Activated CD8-positive, alpha-beta memory T cell treated with anti-CD3 and anti-CD28 coated beads for 36 hours (primary cell): ENCODE measurements at regions not wholly inside any gene's neighbourhood (a gene's known extent, or its start where the extent isn't known, plus 50 kb on each side); places are given as distances from the start of the nearest gene placed in this dataset.

Experiments
- CTCF ChIA-PET: fragments of 350-600 bp; sonication (Branson Sonifier 250); formaldehyde crosslinking; loops from one replicate; lab custom pipeline; 2021; ENCODE audit warnings: antibody characterized with exemption; lab: Charles Lee
- POLR2A ChIA-PET: fragments of 350-600 bp; sonication (Branson Sonifier 250); formaldehyde crosslinking; loops from one replicate; lab custom pipeline; 2021; ENCODE audit warnings: antibody characterized with exemption; lab: Charles Lee

DNA sequence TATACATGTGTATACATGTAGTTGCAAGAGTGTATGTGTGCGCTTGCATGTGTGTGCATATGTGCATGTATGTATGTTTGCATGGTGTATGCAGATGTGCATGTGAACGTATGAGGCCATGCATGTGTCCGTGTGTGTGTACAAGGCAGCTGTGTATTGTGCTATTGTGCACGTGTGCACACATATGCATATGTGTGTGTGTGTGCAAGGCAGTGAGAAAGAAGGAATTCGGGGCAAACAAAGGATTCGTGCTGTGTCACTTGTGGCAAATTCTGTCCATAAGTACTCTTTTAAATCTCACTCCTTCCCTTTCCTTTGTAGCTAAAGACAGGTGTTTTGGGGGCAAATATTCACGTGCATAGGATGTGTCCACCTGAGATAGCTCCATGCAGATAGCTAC is 227.1 kb downstream of the VRK1 start:
- CTCF ChIA-PET = no interaction called here
- POLR2A ChIA-PET = no interaction called here

DNA sequence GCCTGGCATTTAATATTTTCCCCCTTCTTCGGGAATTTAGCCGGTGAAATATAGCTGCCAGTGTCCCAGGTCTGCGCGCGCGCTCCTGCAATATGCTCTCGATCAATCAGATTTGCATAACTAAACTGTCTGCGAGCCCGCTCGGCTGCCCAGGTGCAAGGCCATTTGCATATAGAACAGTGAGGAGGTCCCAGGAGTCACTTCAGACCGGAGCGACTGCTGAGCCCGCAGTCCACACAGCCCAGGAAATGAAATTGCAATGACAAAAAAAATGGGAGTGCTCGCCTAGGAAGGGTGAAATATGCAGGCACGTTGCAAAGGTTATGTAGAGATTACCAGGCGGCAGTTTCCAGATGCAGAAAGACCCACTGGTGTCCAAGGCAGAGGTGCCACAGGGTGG is 228.5 kb downstream of the VRK1 start:
- ChIA-PET CTCF (no interaction called here), POLR2A (no interaction called here)

DNA sequence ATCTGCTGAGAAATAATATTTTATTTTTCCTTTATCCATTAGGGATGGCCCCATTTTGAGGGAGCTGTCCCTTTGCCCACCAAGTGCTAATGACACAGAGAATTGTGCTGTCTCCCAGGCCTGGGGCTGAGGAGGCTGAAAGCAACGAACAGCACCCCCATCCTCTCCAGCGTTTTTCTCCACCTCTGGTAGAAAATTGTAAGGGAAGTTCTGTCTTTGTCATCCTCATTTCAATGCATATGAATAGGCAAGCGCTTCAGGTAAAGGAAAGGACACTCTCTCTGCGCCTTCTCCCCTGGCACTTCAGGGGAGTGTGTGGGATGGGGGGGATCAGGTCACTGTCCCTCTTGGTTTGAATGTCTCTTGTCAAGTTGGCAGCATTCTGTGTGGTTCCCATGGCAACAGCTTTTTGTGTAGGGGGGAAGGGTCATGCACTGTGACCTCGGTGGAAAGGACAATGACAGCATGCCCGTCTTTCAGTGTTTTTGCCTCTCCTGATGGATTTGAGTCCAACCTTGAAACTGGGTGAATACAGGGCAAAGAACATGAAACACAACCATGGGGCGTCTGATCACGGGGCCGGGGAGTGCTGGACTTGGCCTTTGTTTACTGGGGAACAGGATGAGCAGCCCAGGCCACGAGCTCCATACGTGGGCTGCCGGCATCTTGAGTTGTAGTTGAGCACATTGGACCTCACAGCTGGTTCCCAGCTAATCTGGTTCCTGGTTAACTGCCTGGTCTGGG is 230.2 kb downstream of the VRK1 start:
- ChIA-PET CTCF (no interaction called here), POLR2A (no interaction called here)

DNA sequence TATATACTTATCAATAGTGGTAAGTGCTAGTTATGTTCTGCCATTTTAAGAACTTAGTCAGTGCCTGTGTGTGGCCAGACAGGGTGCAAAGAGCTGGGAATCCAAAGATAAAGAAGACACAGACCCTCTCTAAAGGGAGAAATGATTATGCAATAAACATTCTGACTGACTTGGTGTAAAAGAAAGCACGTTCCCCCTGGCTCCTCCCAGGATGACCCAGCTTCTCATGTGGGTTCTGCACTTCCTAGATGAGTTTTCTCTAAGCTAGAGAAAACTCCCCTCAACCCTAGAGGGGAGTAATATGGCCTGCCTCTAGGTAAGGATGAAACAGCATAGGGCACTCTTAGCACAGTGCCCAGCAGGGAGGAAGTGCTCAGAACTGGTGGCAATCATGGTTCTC is 231.2 kb downstream of the VRK1 start:
- POLR2A ChIA-PET = no interaction called here
- CTCF ChIA-PET = no interaction called here

DNA sequence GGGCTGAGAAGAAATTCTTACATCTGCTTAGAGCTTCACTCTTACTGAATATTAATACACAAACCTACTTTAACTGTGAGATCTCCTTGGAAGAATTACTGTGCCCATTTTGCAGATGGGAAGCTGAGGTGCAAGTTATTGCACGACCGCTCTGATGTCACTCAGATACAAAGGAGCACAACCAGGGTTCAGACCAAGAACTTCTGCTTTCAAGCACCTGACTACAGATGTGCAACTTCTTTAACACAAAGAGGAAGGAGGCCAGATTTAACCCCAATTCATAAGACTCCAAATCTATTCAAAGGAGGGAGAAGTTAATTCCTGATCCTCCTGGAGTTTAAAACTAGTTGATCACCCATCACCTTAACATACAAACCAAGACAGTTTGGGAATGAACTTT is 232.6 kb downstream of the VRK1 start:
- ChIA-PET POLR2A (interaction anchor here (0.6 kb wide), 1 partner anchor 1199 kb away, joined by 9 read pairs; no protein-coding TSS in a partner anchor), CTCF (no interaction called here)

DNA sequence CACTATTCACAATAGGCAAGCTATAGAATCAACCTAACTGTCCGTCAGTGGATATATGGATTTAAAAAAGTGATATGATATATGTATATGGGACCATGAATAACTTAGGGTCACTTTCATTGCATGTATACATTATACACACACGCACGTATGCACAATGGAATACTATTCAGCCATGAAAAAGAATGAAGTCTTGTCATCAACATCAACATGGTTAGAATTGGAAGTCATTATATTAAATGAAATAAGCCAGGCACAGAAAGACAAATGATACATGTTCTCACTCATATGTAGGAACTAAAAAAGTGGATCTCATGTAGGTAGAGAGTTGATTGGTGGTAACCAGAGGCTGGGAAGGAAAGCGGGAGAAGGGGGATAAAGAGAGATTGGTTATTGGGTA is 234.3 kb downstream of the VRK1 start:
- CTCF ChIA-PET = no interaction called here

DNA sequence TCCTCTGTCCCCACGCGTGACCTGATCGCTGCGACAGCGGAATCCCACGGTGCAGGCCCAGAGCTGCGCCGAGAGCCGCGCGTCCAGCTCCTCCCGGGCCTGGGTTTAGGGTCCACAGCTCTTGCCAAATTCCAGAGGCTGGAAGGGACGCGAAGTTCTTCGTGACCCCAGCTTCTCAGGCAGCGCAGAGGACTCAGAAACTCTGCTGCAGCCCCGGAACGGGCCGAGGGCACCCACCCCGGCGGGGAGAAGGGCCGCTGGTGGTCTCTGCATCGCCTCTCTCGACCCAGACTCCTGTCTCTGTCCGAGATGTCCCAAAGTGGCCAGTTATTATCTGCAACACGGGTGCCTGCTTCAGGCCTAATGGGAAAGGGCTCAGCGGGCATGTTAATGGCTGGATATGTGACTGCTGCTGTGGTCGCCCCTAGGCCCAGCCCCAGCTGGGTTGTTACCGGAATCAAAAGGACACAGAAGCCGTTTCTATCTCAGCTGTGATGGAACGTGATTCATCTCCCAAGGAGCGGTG is 236.4 kb downstream of the VRK1 start:
- CTCF ChIA-PET = no interaction called here
- POLR2A ChIA-PET = no interaction called here

More for the DNA sequence above, 234.3 kb downstream of the VRK1 start:
- POLR2A ChIA-PET = no interaction called here

DNA sequence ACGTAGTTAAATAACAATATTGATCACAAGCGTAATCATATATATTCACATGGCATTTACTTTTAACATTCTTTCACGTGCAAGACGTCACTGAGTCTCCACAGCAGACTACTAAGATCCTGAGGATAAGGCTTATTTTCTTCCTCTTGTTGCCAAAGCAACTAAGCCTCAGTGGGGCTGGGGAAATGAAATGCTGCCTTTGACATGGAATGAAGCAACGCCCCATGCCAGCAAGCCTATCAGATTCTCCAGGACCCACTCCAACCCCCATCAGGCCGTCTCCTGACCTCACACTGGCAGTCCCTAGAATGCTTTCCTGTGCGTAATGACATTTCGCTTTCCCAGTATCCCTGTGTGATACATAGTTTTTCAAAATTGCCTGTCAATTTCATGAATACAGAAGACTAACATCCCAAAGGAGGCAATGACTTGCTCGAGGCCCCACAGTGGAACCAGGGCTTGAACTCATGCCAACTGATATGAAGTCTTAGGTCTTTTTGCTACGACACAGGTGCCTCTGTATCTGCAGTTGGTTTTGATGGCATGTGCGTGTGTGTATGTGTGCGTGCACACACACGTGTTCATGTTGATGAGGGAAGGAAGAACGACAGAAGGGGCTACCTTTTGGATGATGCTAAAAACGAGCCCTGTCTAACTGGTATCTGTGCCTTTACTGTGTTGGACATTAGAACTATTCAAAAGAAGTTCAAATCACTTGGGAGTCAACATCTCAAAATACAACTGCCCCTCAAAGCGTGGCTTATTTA is 239.1 kb downstream of the VRK1 start:
- ChIA-PET POLR2A (no interaction called here), CTCF (no interaction called here)

DNA sequence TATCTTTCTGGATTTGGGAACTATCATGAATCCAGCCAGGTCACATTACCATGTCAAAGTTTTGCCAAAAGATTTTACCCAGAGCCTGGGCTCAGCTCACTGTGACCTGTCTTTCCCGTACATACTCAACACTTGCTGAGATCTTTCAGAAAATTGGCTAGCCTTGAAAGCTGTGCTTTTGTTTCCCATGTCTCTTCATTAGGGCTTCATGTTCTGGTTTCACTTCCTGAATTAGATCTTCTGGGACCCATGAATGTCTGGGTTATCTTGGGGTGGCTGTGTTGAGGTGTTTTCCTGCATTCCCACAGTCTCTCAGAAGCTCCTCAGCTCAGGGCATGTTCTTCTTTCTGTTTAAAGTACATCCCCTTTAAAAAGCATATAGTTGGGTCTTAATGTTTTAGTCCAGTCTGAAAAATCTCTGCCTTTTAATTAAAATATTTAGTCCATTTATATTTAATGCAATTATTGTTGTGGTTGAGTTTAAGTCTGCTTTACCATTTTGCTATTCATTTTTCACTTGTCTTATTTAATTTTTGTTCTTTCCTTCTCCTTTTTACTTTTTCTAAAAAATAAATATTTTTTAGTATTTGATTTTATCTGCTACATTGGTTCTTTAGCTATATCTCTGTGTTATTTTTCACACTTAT is 242.7 kb downstream of the VRK1 start:
- POLR2A ChIA-PET = no interaction called here
- CTCF ChIA-PET = no interaction called here

DNA sequence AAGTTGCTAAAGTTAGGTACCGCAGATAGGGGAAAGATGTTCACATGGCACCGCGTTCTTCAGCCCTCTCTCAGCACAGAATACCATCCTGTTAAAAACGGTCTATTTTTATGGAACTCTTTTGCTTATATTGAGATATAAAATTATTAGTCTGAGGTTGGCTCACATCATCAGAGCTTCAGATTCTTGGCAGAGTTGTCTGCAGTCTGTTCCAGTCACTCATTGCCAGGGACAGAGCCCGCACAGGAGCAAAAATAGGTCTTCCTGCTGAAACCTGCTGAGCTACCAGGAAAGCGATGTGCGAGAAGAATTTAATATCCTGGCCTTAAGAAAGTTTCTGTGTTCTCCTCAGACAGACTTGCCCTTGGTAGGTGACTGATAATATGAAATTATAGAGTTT is 249.8 kb downstream of the VRK1 start:
- POLR2A ChIA-PET = no interaction called here
- CTCF ChIA-PET = no interaction called here

DNA sequence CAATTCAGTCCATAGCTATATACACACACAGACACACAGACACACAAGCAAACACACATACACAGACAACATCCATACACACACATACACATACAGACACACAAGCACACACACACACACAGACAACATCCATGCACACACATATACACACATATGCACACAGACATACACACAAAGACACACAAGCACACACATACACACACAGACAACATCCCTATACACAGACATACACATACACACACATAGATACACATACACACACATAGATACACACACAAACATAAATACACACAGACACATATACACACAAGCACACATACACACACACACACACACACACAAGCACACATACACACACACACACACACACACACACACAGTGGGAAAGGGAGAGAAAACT is 254.8 kb downstream of the VRK1 start:
- CTCF ChIA-PET = no interaction called here

DNA sequence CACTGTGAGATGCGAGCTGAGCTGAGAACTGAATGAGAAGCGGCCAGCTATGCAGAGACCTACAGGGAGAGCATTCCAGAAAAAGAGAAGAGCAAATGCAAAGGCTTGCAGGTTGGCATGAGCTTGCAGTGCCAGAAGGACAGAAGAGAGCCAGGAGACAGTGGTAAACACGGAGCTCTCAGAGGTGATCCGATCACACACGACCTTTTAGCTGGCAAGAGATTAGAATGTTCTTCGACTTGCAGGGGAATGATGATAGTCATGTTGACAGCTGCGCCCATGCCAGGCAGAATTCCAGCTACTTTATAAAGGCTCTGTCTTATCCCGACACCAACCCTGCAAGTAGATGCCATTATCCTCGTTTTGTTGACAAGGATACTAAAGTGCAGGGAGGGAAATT is 256.8 kb downstream of the VRK1 start:
- CTCF ChIA-PET = no interaction called here
- POLR2A ChIA-PET = no interaction called here

More for the DNA sequence above, 254.8 kb downstream of the VRK1 start:
- POLR2A ChIA-PET = no interaction called here

DNA sequence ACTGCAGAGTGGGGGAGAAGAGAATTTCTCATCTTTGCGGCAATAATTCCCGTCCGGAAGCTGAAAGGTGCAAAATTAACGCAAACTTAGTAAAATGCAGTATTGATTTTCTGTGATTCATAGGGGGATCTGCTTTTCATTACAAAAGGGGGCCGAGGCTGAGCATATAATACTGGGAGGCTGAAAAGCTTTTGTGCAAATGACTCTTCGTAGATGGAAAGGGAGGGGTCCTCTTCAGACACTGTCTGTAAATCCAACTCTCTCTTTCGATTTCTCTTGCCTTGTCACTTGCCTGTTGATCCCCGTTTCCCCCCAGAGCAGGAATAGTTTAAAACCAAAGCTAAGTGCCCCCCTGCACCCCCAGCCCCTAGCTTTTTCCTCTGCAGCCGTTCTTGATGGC is 258.2 kb downstream of the VRK1 start:
- ChIA-PET POLR2A (no interaction called here), CTCF (interaction anchor here (0.6 to 1.1 kb wide), 2 partner anchors 35 to 40 kb away, joined by 3 to 6 read pairs; no protein-coding TSS in a partner anchor)

DNA sequence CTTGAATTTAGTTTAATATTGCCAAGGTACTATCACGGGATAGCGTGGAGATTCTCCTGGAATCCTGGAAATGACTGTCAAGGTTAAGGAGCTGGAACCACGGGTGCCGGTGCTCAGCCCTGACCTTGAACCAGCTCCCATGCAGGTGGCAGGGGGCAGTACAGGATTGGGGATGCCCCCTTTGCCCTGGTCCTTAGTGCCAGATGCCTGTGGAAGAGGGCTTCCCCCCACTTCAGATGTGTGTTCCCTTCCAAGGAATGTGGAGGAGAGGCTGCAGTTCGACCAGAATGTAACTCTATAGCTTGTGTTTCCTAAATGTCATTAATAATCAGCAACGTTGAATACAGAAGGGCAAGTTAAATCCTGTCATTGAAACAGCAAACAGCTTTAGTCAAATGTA is 258.9 kb downstream of the VRK1 start:
- CTCF ChIA-PET = interaction anchor here (0.6 to 1.1 kb wide), 4 partner anchors 13 to 922 kb away, joined by 3 to 6 read pairs (median 3); no protein-coding TSS in a partner anchor
- POLR2A ChIA-PET = no interaction called here

DNA sequence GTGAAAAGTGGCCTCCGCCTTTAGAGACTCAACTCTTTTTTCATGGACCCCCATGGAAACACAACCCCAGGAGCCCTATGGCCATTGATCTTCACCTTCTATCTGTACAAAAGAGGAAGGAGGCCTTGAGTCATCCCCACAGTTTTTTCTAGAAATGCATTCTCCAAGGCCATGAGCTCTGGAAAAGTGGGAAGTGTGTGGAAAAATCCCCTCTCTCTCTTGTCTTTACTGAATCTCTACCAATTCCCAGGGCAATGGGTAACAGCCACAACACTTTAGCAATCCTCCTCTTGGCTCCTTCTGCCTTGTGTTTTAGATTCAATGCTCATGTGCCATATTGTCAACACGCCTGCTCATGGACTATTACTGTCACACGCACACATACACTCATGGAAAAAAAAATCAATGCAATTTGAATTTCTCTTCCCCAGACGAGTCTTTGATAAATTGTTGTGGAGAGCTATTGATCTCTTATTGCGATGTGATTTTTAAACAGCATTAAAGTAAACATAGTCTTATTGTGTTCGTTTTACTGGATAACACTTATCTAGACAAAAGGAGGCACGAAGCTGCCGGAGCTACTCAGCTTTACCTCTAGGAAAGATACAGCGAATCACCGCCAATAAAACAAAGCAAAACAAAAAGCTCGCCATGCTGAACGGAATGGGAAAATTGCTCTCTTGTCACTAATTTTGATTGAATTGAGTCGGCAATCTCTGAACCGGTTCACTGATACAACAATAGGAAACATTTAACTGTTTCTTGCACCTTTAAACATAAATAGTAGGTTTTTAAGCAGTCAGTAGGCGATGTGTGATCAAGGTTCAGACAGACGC is 260.3 kb downstream of the VRK1 start:
- ChIA-PET CTCF (interaction anchor here (0.7 kb wide), 1 partner anchor 257 kb away, joined by 5 read pairs; no protein-coding TSS in a partner anchor), POLR2A (no interaction called here)

DNA sequence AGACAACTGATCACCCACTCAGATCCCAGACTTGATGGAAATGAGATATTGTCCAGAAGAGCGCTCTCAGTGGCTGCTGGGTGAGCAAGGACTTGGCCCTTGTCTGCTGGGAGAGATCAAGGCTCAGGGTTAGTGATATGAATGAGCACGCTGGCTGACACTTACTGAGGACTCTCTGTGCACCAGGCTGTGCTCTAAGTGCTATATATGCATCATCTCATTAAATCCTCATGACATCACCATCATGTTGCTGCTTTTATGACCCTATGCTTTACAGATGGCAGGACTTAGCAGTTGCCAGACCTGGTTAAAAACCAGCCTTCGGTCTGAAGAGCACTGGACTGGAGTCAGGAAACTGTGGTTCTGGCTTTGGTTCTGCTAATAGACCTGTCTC is 260.9 kb downstream of the VRK1 start:
- CTCF ChIA-PET = no interaction called here

DNA sequence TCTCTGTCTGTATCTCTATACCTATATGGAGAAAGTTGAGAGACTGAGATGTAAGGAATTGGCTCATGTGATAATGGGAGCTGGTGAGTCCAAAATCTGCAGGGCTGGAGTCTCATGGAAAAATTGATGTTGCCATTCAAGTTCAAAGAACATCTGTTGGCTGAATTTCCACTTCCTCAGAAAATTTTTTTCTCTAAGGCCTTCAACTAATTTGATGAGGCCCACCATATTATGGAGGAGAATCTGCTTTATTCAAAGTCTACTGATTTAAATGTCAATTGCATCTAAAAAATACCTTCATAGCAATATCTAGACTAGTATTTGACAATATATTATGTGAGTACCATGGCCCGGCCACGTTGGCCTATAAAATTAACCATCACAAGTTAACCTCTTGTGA is 261.4 kb downstream of the VRK1 start:
- ChIA-PET POLR2A (no interaction called here), CTCF (no interaction called here)

More for the DNA sequence above, 260.9 kb downstream of the VRK1 start:
- POLR2A ChIA-PET = no interaction called here

DNA sequence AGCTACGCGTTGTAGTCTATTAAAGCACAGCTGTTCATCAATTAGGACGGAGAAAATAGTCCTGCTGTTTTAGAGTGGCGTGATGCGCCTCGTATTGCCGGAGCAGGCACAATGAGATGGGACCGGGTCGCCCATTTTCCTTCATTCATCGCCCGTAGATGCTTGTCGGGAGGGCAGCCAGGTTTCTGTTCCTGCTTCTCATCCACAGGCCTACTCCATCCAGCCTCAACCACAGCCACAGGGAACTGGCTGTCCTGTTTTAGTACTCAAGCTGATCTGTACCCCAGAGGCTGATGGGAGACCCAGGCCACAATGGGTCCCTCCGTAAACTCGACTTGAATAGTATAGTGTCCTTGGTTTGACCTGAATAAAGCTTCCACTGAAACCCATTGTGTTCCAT is 264.0 kb downstream of the VRK1 start:
- POLR2A ChIA-PET = no interaction called here
- CTCF ChIA-PET = no interaction called here

DNA sequence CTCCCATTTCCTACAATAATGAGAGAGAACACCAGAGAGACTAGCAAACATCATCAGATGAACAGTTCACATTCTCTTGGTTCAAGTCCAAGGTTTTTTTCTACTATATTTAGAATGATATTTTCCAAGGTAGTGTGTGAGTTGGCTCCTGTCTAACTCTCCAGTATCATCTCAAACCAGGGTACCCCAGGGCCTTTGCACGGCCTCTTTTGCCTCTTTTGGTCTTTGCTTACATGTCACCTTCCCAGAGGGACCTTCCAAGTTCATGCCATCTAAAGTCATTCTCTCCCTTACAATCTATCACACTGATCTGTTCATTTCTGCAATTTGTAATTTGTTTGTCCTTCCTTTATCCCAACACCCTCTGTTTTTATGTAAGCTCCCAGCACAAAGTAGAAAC is 264.5 kb downstream of the VRK1 start:
- ChIA-PET POLR2A (no interaction called here), CTCF (no interaction called here)
